Gastroesophageal sphincter (tissue), 3 donors: ENCODE measurements at regions not wholly inside any gene's neighbourhood (a gene's known extent, or its start where the extent isn't known, plus 50 kb on each side); places are given as distances from the start of the nearest gene placed in this dataset.

Source experiments
- POLR2AphosphoS5 ChIP-seq: sonication (generic); formaldehyde crosslinking; IDR thresholded peaks from one replicate; pipeline ENCODE4 v1.6.1; 2017; ENCODE audit warnings: antibody characterized with exemption
- TF ChIP-seq, protein P1 (sequence below), 4 experiments: fragments of 200-600 bp in 2 of 4; fragments of 450-650 bp in 2 of 4; sonication (generic) in 1 of 4; IDR thresholded peaks; one replicate each; pipeline ENCODE4 v1.5.1; 2017 to 2019; ENCODE audit warnings: antibody characterized with exemption in 4 of 4, mild to moderate bottlenecking in 2 of 4, moderate library complexity in 2 of 4

DNA sequence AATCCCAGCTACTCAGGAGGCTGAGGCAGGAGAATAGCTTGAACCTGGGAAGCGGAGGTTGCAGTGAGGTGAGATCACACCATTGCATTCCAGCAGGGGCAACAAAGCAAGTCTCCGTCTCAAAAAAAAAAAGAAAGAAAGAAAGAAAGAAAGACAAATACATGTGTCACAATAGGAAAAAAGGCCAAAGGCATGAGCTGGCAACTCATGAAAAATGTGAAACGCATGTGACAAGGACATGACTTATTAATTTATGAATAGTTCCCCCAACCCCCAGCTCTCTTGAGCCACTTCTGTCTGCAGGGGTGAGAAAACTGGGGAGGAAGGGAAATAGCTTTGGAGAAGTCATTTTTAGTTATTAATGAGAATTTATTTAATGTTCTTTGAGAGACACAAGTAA is 120.6 kb downstream of the AIPL1 start:
- no peak for TF ChIP-seq POLR2AphosphoS5
- TF ChIP-seq, protein P1, sequence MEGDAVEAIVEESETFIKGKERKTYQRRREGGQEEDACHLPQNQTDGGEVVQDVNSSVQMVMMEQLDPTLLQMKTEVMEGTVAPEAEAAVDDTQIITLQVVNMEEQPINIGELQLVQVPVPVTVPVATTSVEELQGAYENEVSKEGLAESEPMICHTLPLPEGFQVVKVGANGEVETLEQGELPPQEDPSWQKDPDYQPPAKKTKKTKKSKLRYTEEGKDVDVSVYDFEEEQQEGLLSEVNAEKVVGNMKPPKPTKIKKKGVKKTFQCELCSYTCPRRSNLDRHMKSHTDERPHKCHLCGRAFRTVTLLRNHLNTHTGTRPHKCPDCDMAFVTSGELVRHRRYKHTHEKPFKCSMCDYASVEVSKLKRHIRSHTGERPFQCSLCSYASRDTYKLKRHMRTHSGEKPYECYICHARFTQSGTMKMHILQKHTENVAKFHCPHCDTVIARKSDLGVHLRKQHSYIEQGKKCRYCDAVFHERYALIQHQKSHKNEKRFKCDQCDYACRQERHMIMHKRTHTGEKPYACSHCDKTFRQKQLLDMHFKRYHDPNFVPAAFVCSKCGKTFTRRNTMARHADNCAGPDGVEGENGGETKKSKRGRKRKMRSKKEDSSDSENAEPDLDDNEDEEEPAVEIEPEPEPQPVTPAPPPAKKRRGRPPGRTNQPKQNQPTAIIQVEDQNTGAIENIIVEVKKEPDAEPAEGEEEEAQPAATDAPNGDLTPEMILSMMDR (IDR thresholded peaks at IDR 0.05): no peak
